Activated CD4-positive, alpha-beta T cell treated with anti-CD3 and anti-CD28 coated beads, Interleukin-2, Interleukin-4, amounts not matched to agents 100 ng/mL and 50 ng/mL, durations not matched to agents 16 hours and 8 hours (primary cell): ENCODE measurements at regions not wholly inside any gene's neighbourhood (a gene's known extent, or its start where the extent isn't known, plus 50 kb on each side); places are given as distances from the start of the nearest gene placed in this dataset.
"Not testable (repeated sequence)": the region's sequence is repeated elsewhere in the genome, so short reads cannot be mapped to it uniquely, and the experiment has no call there.

Experiments used
- DNase-seq: peaks from one replicate; pipeline ENCODE4 v3.0.0-alpha.2; 2020; ENCODE audit warnings: low spot score

DNA sequence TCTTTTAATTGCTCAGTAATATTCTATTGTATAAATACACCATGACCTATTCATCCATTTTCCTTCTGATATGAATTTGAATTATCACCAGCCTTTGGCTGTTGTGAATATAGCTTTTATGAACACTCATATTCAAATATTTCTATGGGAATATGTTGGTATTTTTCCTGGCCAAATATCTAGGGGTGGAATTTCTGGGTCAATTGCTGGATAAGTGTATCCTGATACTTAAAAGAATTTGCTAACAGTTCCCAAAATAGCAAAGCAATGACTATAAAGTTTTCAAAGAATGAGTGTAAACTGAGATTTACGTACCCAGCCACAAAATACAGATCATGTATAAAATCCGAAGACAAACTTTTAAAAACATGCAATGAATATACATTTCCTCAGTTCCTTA is 148.7 kb upstream of the CLEC14A start:
- no peak for DNase-seq

DNA sequence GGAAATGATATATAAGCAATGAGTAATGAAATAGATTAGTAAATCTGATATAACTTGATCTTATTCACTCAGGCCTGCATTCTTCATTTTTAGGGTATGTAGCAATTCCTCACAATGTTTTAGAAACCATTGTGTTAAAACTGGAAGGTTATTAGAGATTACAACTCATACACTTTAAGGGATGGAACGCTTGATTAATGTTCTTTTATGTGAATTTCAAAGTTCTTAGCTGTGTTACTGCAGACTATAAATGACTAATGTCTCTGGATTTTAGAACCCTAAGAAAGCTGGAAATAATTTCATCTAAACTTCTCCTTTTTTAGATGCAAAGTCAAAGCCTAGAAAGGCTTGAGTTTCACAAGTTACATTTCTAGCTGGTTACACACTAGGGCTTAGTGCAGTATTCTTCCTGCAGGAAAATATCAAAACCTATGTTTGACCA is 148.2 kb upstream of the CLEC14A start:
- DNase-seq: no peak

DNA sequence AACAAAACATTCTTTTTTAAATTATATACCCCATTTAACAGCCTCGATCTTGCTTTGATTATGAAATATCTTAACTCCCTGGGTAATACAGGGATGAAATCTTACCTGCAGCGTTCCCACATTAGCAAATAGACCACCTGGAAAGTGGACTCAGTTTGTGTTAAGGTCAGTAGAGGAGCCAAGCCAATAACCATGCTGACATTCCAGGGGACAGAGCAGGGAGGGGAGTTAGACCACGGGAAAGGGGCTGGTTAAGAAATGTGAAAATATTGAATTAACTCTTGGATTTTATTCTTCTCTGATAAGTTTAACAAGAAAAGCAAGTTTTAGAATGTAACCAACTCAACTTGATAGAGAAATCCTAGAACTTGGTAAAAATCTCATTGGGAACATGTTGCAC is 144.9 kb upstream of the CLEC14A start:
- no peak for DNase-seq

DNA sequence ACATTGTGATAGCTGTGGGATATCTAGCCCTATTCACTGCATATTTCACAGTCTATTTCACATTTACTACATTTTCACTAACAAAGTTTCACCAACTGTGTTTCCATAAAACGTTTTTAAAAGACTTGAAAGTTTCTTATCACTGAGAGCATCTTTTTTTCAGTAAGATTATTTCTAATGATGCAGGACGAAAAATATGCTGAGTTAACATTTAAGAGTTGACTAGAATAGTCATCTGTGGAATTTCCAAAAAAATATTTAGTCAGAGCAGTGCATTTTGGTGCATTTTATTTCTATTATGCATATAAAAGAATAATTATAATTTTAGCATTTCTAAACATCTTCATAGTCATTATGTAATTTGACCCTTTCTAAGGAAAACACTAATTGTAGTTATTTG is 143.8 kb upstream of the CLEC14A start:
- DNase-seq: no peak

DNA sequence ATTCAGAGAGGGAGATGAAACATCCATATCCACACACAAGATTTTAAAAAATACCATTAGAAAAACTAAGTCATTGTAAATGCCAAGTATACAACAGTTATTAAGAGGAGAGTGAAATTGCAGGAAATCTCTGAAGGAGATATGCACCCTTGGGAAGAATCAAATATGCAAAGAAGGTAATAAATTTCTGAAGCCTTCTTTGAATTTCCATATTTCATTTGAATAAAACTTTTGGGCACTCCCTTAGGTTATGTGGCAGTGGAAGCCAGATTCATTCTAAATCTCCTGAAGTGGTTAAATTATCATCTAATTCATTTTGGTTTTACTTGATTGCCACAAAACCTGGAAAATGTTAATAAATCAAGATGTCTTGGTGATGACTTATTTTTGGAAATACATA is 138.9 kb upstream of the CLEC14A start:
- no peak for DNase-seq

DNA sequence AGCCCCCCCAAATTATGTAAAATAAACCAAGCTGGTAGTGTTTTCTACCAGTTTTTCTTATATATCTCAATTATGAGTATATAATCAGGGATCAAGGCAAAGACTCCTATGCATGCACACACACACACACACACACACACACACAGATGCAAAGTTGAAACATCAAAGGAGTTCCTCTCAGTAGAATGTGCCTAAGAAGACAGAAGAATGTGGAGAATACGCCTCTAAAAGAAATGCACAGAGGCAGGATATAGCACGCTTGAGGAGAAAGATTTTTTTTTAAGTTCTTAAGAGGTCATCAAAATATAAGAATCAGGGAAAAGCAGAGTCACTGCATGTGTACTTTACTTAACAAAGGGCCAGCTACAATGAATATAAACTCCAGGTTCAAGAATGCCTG is 138.2 kb upstream of the CLEC14A start:
- DNase-seq: no peak

DNA sequence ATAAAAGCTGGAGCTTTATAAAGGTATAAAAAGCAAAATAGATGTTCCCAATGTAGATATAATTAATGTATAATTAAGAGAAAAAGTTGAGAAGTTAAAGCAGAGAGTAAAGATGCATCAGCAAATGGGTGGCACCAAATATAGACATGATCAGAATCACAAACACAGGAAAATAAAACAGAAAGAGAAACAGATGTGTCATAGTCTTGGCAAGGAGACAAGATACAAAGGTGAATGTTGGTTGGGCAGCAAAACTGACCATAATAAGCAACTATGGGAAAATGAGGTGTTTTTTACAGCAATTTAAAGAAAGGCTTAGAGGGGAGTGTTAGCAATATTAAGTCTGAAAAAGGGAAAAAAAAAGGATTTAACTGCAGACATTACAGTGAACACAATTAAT is 135.4 kb upstream of the CLEC14A start:
- no peak for DNase-seq

DNA sequence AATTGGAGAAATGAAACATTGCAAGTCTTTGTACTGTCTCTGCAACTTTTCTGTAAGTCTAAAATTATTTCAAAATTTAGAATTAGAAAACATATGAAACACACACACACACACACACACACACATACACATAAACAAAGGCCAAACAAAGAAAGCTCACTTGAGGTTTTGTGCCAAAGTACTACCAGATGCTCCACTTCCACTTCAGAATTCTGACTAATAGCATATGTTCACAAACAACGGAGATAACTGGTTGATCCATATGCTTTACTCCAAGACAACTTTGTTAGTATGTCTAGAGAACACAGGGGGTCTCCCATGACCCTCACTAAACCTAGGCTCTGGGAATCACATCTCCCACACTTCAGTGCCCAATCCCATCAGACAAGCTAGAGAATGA is 133.8 kb upstream of the CLEC14A start:
- no peak for DNase-seq

DNA sequence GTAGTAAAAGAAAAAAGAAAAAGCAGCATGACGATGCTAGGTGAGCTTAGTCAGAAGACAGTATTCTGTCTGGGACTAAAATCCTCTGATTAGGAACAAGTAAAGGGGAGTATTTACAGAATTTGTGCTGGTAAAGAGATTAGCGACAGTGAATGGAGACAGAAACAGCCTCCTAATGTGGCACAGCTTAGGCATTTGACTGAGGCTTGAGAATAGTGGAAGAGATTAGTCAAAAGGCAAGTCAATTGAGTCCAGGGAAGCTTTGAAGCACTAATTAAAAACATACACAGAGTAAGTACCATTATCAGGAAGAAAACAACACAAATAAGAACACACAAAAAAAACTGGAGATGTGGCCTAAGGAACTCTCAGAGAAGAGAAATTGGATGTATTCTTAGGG is 131.9 kb upstream of the CLEC14A start:
- no peak for DNase-seq

DNA sequence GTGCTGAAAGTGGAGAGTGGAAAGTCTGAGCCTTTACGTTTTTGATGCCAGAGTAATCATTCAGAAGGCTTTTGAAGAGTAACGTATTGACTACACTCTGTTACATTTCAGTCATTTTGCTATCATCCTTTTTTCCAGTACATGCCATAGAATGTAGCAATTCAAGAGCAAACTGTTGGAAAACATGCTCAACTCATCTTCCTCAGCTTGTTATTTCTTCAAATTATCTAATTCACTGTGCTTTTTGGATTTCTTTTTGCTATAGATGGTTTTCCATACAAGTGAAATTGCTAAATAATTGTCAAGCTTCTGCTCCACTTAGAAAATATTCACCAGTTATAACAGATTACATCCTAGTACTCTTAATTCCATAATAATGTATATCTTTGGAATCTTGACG is 129.9 kb upstream of the CLEC14A start:
- DNase-seq: no peak

DNA sequence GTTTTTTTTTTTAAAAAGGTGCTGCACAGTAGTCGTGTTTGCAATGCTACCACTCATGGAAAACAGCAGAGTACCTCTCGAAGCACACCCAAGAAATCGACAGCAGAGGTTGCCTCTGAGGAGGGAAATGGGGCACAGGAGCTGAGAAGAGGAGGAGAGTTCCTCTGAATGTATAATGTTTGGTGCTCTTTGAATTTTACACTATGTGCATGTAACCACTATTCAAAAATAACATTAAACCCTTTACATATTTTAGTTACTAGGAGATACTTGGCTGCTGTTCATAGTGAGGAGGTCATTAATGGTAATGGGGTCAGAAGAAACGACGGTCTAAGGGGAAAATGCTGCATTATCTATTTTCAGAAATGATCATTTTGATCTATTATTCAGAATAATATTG is 129.4 kb upstream of the CLEC14A start:
- DNase-seq: no peak

DNA sequence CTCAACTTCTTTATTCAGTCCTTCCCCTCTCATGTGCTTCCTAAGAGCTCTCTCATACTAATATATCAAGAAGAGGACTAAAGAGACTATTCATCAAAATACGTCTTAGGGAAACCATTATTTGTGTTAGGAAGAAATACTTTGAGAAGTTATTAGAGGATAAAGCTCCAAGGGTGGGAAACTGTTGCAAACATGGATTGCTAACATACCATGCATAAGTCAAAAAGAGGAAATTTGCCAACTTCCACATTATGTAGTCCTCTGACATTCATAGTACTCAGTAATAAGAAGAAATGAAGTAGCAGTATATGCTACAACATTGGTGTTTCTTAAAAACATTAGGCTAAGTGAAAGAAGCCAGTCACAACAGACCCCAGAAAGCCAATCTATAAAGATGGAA is 128.8 kb upstream of the CLEC14A start:
- no peak for DNase-seq

DNA sequence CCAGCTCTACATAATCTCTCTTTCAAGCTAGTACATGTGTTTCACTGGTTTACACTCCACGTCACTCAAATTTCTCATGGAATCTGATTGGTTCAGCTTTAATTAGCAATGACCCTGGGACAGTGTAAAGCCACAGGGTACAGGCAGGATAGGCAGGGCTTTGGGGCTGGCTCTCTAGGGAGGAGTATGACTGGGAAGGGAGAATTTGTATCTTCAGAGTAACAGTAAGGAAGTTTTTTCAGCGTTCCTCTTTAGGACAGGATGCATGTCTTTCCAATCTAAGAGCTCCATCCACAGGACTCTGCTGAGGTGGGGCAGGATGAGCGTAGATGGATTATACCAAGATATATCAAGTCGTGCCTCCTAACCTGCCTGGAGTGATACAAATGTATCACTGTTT is 112.0 kb upstream of the CLEC14A start:
- DNase-seq: no peak

DNA sequence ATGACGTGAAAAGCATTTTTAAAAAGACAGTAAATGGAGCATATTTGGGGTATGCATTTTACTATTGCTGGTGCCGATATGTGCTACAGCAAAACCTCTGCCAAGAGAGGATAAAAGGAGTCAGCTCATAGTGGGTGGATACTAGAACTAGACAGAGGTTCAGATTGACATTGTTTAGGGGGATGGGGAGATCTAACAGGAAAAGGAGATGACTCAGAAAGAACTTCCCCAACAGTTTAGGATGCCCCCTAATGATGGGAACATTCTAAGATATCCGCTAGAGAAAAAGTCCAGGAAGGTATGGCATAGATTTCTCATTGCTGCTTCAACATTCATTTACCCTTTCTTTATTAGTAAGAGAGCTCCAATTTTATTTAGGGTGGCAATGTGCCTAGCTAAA is 110.5 kb upstream of the CLEC14A start:
- no peak for DNase-seq

DNA sequence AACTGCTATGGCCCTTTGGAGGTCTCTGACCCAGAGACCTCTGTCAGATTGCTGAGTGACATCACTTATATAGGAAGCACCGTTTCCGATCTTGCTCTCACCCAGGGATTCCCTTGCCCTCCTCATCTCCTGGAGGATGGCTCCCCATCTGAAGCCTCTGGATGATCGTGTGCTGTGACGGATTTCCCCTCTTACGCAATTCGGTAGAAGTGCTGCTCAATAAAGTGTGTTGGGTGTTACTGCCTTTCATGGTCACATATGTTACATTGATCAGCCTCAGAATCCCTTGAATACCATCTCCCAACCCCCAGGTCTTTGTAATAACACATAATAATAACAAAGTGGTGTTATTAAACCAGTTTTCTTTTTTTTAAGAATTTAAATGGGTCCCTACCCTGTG is 107.3 kb upstream of the CLEC14A start:
- no peak for DNase-seq

DNA sequence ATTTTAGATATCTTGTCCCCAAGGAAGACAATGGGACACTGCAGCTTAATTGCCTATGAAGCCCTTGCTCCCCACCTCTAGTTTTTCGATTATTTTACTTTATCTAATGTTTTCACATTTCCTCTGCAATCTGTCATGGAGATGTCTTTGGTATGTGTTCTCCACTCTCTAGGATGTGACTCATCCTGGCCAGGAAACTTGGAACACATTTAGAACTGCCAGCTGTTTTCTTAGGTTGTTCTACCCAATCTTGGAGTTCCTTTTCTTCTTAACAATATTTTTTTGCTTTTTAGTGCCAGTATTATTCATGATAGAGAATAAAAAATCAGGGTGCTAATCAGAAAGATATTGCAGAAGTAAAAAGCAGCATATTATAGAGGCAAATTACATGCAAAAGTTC is 101.7 kb upstream of the CLEC14A start:
- DNase-seq: no peak

DNA sequence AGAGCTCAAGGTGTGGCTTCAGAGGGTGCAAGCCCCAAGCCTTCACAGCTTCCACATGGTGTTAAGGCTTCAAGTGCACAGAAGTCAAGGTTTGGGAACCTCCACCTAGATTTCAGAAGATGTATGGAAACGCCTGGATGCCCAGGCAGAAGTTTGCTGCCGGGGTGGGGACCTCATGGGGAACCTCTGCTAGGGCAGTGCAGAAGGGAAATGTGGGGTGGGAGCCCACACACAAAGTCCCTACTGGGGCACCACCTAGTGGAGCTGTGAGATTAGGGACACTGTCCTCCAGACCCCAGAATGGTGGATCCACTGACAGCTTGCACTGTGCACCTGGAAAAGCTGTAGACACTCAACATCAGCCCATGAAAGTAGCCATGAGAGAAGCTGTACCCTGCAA is 99.6 kb upstream of the CLEC14A start:
- DNase-seq: not testable (repeated sequence)

DNA sequence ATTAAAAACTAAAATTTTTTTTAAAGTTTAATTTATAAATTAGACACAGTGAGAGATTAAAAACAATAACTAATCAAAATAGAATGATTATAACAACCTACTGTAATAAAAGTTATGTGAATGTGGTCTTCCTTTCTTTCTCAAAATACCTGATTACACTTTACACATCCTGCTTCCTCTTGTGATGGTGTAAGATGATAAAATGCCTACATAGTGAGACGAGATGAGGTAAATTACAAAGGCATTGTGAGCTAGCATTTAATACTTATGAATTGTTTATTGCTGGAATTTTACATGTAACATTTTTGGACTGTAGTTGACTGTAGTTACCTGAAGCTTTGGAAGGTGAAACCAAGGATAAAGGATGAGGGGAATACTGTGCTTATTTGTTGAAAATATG is 94.2 kb upstream of the CLEC14A start:
- no peak for DNase-seq

DNA sequence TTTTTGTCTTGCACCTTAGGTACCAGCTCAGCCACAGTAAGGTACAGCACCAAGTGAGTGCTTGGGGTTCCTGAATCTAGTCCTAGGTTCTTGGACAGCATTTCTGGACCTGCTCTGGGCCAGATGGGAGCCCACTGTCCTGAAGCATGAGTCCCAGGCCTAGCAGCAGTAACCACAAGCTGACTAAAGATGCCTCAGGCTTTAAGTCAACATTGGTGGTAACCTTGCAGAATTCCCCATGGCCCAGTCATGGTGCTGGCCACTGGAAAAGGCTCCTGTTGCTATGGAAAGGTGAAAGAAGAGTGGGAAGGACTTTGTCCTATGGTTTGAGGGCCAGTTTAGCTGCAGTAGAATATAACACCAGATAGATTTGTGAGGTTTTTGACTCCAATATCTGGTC is 86.9 kb upstream of the CLEC14A start:
- no peak for DNase-seq

DNA sequence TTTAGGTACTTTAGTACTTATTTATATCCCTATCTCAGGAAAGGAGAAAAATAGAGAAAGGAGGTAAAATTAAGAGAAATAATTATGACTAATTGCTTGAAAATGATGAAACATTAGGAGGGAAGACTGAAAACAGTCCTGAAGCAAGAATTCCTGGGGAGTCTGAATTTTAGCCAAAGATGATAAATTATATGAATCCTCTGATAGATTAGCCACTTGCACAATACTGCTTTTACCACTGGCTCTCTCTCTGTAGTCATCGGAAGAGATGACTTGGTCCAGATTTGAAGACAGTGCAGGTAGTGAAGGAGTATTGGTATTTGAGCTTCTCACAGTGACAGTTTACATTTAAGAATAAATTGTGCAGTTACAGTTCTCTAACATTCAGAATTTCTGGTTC is 83.8 kb upstream of the CLEC14A start:
- no peak for DNase-seq

DNA sequence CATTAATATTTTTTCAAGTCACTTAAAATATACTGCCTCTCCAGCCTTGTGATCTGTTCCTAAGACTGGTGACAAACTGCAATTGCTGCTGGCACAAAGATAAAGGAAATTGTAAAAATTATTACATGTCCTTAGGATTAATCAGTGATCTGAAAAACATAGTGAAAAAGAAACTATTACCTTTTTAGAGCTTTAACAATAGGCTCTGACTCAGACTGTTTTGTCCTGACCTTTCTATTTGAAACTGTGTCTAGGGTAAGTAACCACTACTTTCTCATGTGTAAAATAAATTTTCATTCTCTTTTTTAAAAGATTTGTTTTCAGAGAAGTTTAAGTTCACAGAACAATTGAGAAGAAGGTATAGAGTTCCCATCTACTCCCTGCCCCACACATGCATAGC is 80.4 kb upstream of the CLEC14A start:
- no peak for DNase-seq

DNA sequence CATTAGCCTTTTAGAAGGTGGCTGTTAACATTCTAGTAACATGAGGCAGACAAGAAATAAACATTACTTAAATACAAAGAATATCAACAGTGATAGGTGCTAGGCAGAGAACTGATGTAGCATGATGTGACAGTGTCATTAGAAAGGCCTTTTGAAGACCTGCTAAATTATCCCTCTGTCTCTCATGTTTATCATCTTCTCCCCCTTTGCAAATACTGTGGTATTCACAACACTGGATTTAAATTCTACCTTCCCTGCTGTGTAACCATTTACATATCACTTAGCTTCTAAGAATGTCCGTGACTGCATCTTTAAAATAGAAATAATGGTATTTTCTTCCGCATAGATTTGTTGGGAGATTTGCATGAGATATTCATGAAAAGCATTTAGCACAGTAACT is 74.4 kb upstream of the CLEC14A start:
- DNase-seq: no peak

DNA sequence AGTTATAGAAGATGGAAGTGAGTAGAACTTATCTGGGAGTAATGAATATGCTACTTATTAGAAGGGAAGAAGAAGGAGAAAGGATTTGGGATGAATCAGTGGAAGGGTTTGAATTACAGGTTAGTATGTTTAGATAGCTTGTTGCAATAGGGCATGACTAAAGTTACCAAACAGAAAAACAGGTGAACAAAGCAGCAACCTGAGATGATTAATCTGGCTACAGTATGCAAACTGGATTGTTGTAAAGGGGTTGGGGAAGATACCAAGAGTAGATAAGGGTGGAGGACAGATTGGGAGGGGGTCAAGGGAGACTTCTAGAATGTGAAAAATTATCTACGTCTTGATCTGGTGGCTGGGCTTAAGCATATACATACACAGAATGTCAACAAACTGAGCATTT is 73.4 kb upstream of the CLEC14A start:
- no peak for DNase-seq

DNA sequence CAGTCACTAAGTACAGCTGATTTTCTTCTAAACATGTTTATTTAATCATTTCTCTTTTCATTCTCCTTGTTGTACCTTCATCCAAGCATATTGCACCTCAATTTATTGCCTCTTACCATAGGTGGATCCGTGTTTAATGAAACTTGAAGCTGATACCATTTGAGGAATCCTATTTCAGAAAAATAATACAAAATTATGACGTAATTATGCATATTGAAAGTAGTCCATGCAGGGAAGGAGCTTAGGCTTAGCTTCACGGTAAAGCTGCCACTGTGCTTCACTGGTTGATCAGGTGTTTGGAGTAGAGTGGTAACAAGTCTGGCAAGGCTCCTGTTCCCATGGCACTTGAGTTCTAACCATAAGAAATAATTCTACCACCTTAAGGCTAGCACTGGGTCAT is 61.0 kb upstream of the CLEC14A start:
- no peak for DNase-seq

DNA sequence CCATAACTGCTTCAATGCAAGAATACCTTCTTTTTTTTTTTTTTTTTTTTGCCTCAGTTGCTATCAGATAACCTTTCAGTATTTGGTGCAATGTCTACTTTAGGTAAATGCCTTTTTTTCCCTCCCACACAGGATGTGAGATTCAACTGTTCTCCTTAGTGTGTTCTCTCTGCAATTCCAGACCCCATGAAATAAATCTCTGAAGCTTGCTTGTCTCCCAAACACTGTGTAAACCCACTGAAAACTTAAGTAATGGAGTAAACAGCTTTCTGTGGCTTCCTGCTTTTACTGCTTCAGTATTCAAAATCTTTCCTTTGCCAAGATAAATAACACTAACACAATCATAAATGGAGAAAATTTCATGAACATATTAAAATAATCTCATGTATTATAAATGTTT is 55.8 kb upstream of the CLEC14A start:
- DNase-seq: no peak
